ENCODE measurements at regions not wholly inside any gene's neighbourhood (a gene's known extent, or its start where the extent isn't known, plus 50 kb on each side); places are given as distances from the start of the nearest gene placed in this dataset.
"Not testable (repeated sequence)": the region's sequence is repeated elsewhere in the genome, so short reads cannot be mapped to it uniquely, and the experiment has no call there.

GRCh38 chr21:31530897-31531705 lies 128.4 kb upstream of the SOD1 start:
- no peak for DNase-seq

GRCh38 chr21:31530364-31530763 lies 129.1 kb upstream of the SOD1 start:
- no peak for DNase-seq

GRCh38 chr21:31529406-31529805 lies 130.1 kb upstream of the SOD1 start:
- DNase-seq: no peak

GRCh38 chr21:31526040-31526439 lies 133.5 kb upstream of the SOD1 start:
- DNase-seq: no peak

GRCh38 chr21:31524140-31524539 lies 135.4 kb upstream of the SOD1 start:
- DNase-seq: no peak

- DNase-seq: no peak
Measured at GRCh38 chr21:31521515-31521914, 138.0 kb upstream of the SOD1 start.

- DNase-seq: peak; percentile 40
Measured at GRCh38 chr21:31520561-31521098, 138.9 kb upstream of the SOD1 start.

- DNase-seq: no peak
Measured at GRCh38 chr21:31518580-31518979, 140.9 kb upstream of the SOD1 start.

- no peak for DNase-seq
Measured at GRCh38 chr21:31517664-31518414, 141.7 kb upstream of the SOD1 start.

- no peak for DNase-seq
Measured at GRCh38 chr21:31515253-31515652, 144.2 kb upstream of the SOD1 start.

GRCh38 chr21:31514598-31514997 lies 144.9 kb upstream of the SOD1 start:
- peak; percentile 12 for DNase-seq

- DNase-seq: not testable (repeated sequence)
Measured at GRCh38 chr21:31513541-31513940, 146.0 kb upstream of the SOD1 start.

GRCh38 chr21:31511999-31512398 lies 147.5 kb upstream of the SOD1 start:
- DNase-seq: not testable (repeated sequence)

GRCh38 chr21:31511258-31511657 lies 148.2 kb upstream of the SOD1 start:
- DNase-seq: no peak

GRCh38 chr21:31509194-31510017 lies 150.1 kb upstream of the SOD1 start:
- peak; percentile 25 for DNase-seq

GRCh38 chr21:31505975-31506374 lies 153.5 kb upstream of the SOD1 start:
- DNase-seq: no peak

- DNase-seq: no peak
Measured at GRCh38 chr21:31503939-31504338, 155.6 kb upstream of the SOD1 start.

GRCh38 chr21:31503467-31503866 lies 156.0 kb upstream of the SOD1 start:
- DNase-seq: no peak

- no peak for DNase-seq
Measured at GRCh38 chr21:31502537-31503143, 156.9 kb upstream of the SOD1 start.

GRCh38 chr21:31501926-31502325 lies 157.6 kb upstream of the SOD1 start:
- DNase-seq: no peak

- DNase-seq: no peak
Measured at GRCh38 chr21:31500982-31501381, 156.9 kb upstream of the TIAM1 start.

GRCh38 chr21:31500071-31500470 lies 156.0 kb upstream of the TIAM1 start:
- DNase-seq: no peak

GRCh38 chr21:31498985-31499384 lies 154.9 kb upstream of the TIAM1 start:
- DNase-seq: no peak
